ENCODE measurements at regions not wholly inside any gene's neighbourhood (a gene's known extent, or its start where the extent isn't known, plus 50 kb on each side); places are given as distances from the start of the nearest gene placed in this dataset.

- TF ChIP-seq RARB (CRISPR knock-in tag; IDR thresholded peaks at IDR 0.05) (no peak), ZNF70 (CRISPR knock-in tag; IDR thresholded peaks at IDR 0.05) (no peak), ZC3H10 (CRISPR knock-in tag; IDR thresholded peaks at IDR 0.05) (no peak), TCF4 (CRISPR knock-in tag; IDR thresholded peaks at IDR 0.05; ENCODE audit: borderline replicate concordance) (no peak), TSHZ2 (CRISPR knock-in tag; IDR thresholded peaks at IDR 0.05) (no peak), ZNF565 (CRISPR knock-in tag; conservative IDR thresholded peaks at IDR 0.05; ENCODE audit: low read depth) (no peak), BACH2 (CRISPR knock-in tag; IDR thresholded peaks at IDR 0.05; ENCODE audit: borderline replicate concordance) (no peak), ESRRG (CRISPR knock-in tag; IDR thresholded peaks at IDR 0.05) (no peak), OSR1 (CRISPR knock-in tag; IDR thresholded peaks at IDR 0.05) (no peak), ZFP3 (CRISPR knock-in tag; IDR thresholded peaks at IDR 0.05) (no peak), TOX (CRISPR knock-in tag; IDR thresholded peaks at IDR 0.05; ENCODE audit: borderline replicate concordance) (no peak), PPARA (CRISPR knock-in tag; IDR thresholded peaks at IDR 0.05; ENCODE audit: borderline replicate concordance) (no peak), SNAI2 (CRISPR knock-in tag; IDR thresholded peaks at IDR 0.05) (no peak), ZNF8 (CRISPR knock-in tag; IDR thresholded peaks at IDR 0.05) (no peak), ZFP30 (CRISPR knock-in tag; IDR thresholded peaks at IDR 0.05) (no peak), CSDC2 (CRISPR knock-in tag; IDR thresholded peaks at IDR 0.05) (no peak)
- TF ChIP-seq, protein P1, sequence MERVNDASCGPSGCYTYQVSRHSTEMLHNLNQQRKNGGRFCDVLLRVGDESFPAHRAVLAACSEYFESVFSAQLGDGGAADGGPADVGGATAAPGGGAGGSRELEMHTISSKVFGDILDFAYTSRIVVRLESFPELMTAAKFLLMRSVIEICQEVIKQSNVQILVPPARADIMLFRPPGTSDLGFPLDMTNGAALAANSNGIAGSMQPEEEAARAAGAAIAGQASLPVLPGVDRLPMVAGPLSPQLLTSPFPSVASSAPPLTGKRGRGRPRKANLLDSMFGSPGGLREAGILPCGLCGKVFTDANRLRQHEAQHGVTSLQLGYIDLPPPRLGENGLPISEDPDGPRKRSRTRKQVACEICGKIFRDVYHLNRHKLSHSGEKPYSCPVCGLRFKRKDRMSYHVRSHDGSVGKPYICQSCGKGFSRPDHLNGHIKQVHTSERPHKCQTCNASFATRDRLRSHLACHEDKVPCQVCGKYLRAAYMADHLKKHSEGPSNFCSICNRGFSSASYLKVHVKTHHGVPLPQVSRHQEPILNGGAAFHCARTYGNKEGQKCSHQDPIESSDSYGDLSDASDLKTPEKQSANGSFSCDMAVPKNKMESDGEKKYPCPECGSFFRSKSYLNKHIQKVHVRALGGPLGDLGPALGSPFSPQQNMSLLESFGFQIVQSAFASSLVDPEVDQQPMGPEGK (CRISPR knock-in tag; IDR thresholded peaks at IDR 0.05; ENCODE audit: borderline replicate concordance), result no peak
- TF ChIP-seq, protein P2, sequence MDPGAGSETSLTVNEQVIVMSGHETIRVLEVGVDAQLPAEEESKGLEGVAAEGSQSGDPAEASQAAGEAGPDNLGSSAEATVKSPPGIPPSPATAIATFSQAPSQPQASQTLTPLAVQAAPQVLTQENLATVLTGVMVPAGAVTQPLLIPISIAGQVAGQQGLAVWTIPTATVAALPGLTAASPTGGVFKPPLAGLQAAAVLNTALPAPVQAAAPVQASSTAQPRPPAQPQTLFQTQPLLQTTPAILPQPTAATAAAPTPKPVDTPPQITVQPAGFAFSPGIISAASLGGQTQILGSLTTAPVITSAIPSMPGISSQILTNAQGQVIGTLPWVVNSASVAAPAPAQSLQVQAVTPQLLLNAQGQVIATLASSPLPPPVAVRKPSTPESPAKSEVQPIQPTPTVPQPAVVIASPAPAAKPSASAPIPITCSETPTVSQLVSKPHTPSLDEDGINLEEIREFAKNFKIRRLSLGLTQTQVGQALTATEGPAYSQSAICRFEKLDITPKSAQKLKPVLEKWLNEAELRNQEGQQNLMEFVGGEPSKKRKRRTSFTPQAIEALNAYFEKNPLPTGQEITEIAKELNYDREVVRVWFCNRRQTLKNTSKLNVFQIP (CRISPR knock-in tag; IDR thresholded peaks at IDR 0.05; ENCODE audit: borderline replicate concordance, low read depth), result no peak
- TF ChIP-seq, protein P3, sequence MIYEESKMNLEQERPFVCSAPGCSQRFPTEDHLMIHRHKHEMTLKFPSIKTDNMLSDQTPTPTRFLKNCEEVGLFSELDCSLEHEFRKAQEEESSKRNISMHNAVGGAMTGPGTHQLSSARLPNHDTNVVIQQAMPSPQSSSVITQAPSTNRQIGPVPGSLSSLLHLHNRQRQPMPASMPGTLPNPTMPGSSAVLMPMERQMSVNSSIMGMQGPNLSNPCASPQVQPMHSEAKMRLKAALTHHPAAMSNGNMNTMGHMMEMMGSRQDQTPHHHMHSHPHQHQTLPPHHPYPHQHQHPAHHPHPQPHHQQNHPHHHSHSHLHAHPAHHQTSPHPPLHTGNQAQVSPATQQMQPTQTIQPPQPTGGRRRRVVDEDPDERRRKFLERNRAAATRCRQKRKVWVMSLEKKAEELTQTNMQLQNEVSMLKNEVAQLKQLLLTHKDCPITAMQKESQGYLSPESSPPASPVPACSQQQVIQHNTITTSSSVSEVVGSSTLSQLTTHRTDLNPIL (CRISPR knock-in tag; IDR thresholded peaks at IDR 0.05; ENCODE audit: low read depth), result no peak
- TF ChIP-seq, protein P4, sequence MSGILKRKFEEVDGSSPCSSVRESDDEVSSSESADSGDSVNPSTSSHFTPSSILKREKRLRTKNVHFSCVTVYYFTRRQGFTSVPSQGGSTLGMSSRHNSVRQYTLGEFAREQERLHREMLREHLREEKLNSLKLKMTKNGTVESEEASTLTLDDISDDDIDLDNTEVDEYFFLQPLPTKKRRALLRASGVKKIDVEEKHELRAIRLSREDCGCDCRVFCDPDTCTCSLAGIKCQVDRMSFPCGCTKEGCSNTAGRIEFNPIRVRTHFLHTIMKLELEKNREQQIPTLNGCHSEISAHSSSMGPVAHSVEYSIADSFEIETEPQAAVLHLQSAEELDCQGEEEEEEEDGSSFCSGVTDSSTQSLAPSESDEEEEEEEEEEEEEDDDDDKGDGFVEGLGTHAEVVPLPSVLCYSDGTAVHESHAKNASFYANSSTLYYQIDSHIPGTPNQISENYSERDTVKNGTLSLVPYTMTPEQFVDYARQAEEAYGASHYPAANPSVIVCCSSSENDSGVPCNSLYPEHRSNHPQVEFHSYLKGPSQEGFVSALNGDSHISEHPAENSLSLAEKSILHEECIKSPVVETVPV (CRISPR knock-in tag; IDR thresholded peaks at IDR 0.05), result no peak
- no peak for ATAC-seq
Measured at GRCh38 chr3:1960506-1960905, 138.2 kb upstream of the CNTN4 start.

- no peak for ATAC-seq
- TF ChIP-seq ZNF8 (CRISPR knock-in tag; IDR thresholded peaks at IDR 0.05) (no peak), CSDC2 (CRISPR knock-in tag; IDR thresholded peaks at IDR 0.05) (no peak), OSR1 (CRISPR knock-in tag; IDR thresholded peaks at IDR 0.05) (no peak), GLIS3 (CRISPR knock-in tag; IDR thresholded peaks at IDR 0.05) (no peak)
- TF ChIP-seq, protein P4 (CRISPR knock-in tag; IDR thresholded peaks at IDR 0.05), result no peak
- TF ChIP-seq, protein P1 (CRISPR knock-in tag; IDR thresholded peaks at IDR 0.05; ENCODE audit: borderline replicate concordance), result no peak
Measured at GRCh38 chr3:1962396-1963088, 136.1 kb upstream of the CNTN4 start.

Measured in SK-N-SH treated with all-trans-retinoic acid at 6 μM for 48 hours (cell line).